ENCODE measurements at regions not wholly inside any gene's neighbourhood (a gene's known extent, or its start where the extent isn't known, plus 50 kb on each side); places are given as distances from the start of the nearest gene placed in this dataset.

- Histone ChIP-seq H3K4me3 (ENCODE audit: low read depth, low read length) (no peak overlapping the region), H3K27me3 (ENCODE audit: control insufficient read depth, insufficient read depth, low read length) (peaks cover 2% of the 10 kb centered on the region), H3K27ac (ENCODE audit: low read depth, low read length) (no peak overlapping the region), H3K9me3 (ENCODE audit: control insufficient read depth, insufficient read depth, low read length) (no peaks in the 10 kb centered on the region)
- ChIA-PET POLR2A (no interaction called here), CTCF (no interaction called here)
- no peak for TF ChIP-seq CTCF (IDR thresholded peaks at IDR 0.05; ENCODE audit: low read depth, low read length)
- no peak for DNase-seq (ENCODE audit: low read depth, low spot score)
Observed at GRCh38 chr1:90800012-90800717, 83.1 kb upstream of the BARHL2 start.

- ChIA-PET POLR2A (no interaction called here), CTCF (no interaction called here)
- peaks cover 2% of the 10 kb centered on the region for H3K27me3 ChIP-seq (ENCODE audit: control insufficient read depth, insufficient read depth, low read length)
- DNase-seq (ENCODE audit: low read depth, low spot score): no peak
- H3K27ac ChIP-seq (ENCODE audit: low read depth, low read length): no peak overlapping the region
- no peaks in the 10 kb centered on the region for H3K9me3 ChIP-seq (ENCODE audit: control insufficient read depth, insufficient read depth, low read length)
- TF ChIP-seq CTCF (IDR thresholded peaks at IDR 0.05; ENCODE audit: low read depth, low read length): no peak
- H3K4me3 ChIP-seq (ENCODE audit: low read depth, low read length): no peak overlapping the region
Observed at GRCh38 chr1:90799326-90799725, 82.2 kb upstream of the BARHL2 start.

- CTCF ChIA-PET: no interaction called here
- Histone ChIP-seq H3K4me3 (ENCODE audit: low read depth, low read length) (no peak overlapping the region), H3K27me3 (ENCODE audit: control insufficient read depth, insufficient read depth, low read length) (peaks cover 2% of the 10 kb centered on the region), H3K9me3 (ENCODE audit: control insufficient read depth, insufficient read depth, low read length) (no peaks in the 10 kb centered on the region), H3K27ac (ENCODE audit: low read depth, low read length) (no peak overlapping the region)
- TF ChIP-seq CTCF (IDR thresholded peaks at IDR 0.05; ENCODE audit: low read depth, low read length): no peak
- no peak for DNase-seq (ENCODE audit: low read depth, low spot score)
- POLR2A ChIA-PET: no interaction called here
Observed at GRCh38 chr1:90798883-90799282, 81.8 kb upstream of the BARHL2 start.

- no peak for DNase-seq (ENCODE audit: low read depth, low spot score)
- Histone ChIP-seq H3K27me3 (ENCODE audit: control insufficient read depth, insufficient read depth, low read length) (peaks cover 2% of the 10 kb centered on the region), H3K9me3 (ENCODE audit: control insufficient read depth, insufficient read depth, low read length) (no peaks in the 10 kb centered on the region), H3K27ac (ENCODE audit: low read depth, low read length) (no peak overlapping the region), H3K4me3 (ENCODE audit: low read depth, low read length) (no peak overlapping the region)
- CTCF ChIA-PET: no interaction called here
- POLR2A ChIA-PET: no interaction called here
- TF ChIP-seq CTCF (IDR thresholded peaks at IDR 0.05; ENCODE audit: low read depth, low read length): no peak
Observed at GRCh38 chr1:90798344-90798743, 81.2 kb upstream of the BARHL2 start.

GRCh38 chr1:90795431-90795830, 78.3 kb upstream of the BARHL2 start:
- no peak for TF ChIP-seq CTCF (IDR thresholded peaks at IDR 0.05; ENCODE audit: low read depth, low read length)
- DNase-seq (ENCODE audit: low read depth, low spot score): no peak
- POLR2A ChIA-PET: no interaction called here
- no peak overlapping the region for H3K4me3 ChIP-seq (ENCODE audit: low read depth, low read length)
- H3K9me3 ChIP-seq (ENCODE audit: control insufficient read depth, insufficient read depth, low read length): no peaks in the 10 kb centered on the region
- no peak overlapping the region for H3K27ac ChIP-seq (ENCODE audit: low read depth, low read length)
- CTCF ChIA-PET: interaction anchor here (1.9 kb wide), 1 partner anchor 370 kb away, joined by 4 read pairs; no protein-coding TSS in a partner anchor
- H3K27me3 ChIP-seq (ENCODE audit: control insufficient read depth, insufficient read depth, low read length): peaks cover 2% of the 10 kb centered on the region

All from AG04450 (cell line).